A549 (cell line): ENCODE measurements at regions not wholly inside any gene's neighbourhood (a gene's known extent, or its start where the extent isn't known, plus 50 kb on each side); places are given as distances from the start of the nearest gene placed in this dataset.

Source experiments
- ATAC-seq, 2 experiments: fragments of 200-7000 bp in 1 of 2; fragments of >200 bp in 1 of 2; cut with Nextera tagmentation in 1 of 2; cut with Tn5 transposase in 1 of 2; 3 replicates each; pipeline versions ENCODE4 v1.8.0 to v1.9.1; 2018 to 2020; ENCODE audit warnings: mild to moderate bottlenecking in 1 of 2, moderate library complexity in 1 of 2
- CTCF ChIA-PET: fragments of 300-600 bp; sonication (Branson Sonifier 250); formaldehyde crosslinking; extraction: SDS; loops from one replicate; lab custom pipeline; 2021; ENCODE audit warnings: antibody characterized with exemption, inconsistent platforms; lab: Yijun Ruan, JAX
- POLR2A ChIA-PET: fragments of 350-600 bp; formaldehyde crosslinking; extraction: SDS; loops from one replicate; lab custom pipeline; 2021; ENCODE audit warnings: antibody characterized with exemption, inconsistent platforms; lab: Yijun Ruan, JAX
- DNase-seq, 2 experiments: peaks; one replicate each; pipeline versions ENCODE4 v3.0.0 to v3.0.0-alpha.2; 2011 to 2016; ENCODE audit warnings: low read depth in 1 of 2, low spot score in 1 of 2
- FAIRE-seq: peaks from 2 replicates; lab custom pipeline; 2011; peaks lifted over from hg19 to GRCh38; lab: Jason Lieb, UNC
- H3K27ac ChIP-seq, 2 experiments: fragments of >200 bp; sonication (Bioruptor Twin); formaldehyde crosslinking; 3 replicates each; pipeline ENCODE4 v1.5.1; 2016 to 2017
- H3K4me1 ChIP-seq: fragments of >200 bp; sonication (Bioruptor Twin); formaldehyde crosslinking; 3 replicates; pipeline ENCODE4 v1.6.1; 2016
- H3K4me2 ChIP-seq: fragments of >200 bp; sonication (Bioruptor Twin); formaldehyde crosslinking; 3 replicates; pipeline ENCODE4 v1.6.1; 2016
- H3K4me3 ChIP-seq: fragments of >200 bp; sonication (Bioruptor Twin); formaldehyde crosslinking; 3 replicates; pipeline ENCODE4 v1.5.1; 2016
- H3K9me3 ChIP-seq: fragments of >200 bp; sonication (Bioruptor Twin); formaldehyde crosslinking; 3 replicates; pipeline ENCODE4 v1.6.1; 2016
- ATOH8 ChIP-seq: fragments of 250-450 bp; sonication (Bioruptor Pico); IDR thresholded peaks from 2 replicates; pipeline ENCODE4 v1.5.0; 2020; ENCODE audit warnings: low read depth, mild to moderate bottlenecking, moderate library complexity
- BHLHE40 ChIP-seq: IDR thresholded peaks from 2 replicates; pipeline ENCODE4 v1.6.1; 2012; ENCODE audit warnings: low read depth, low read length, inconsistent platforms
- CBX2 ChIP-seq: fragments of 200-600 bp; sonication (generic); IDR thresholded peaks from 2 replicates; pipeline ENCODE4 v1.6.1; 2016; ENCODE audit warnings: low read depth, mild to moderate bottlenecking, borderline replicate concordance
- CHD4 ChIP-seq: fragments of 200-600 bp; sonication (generic); IDR thresholded peaks from 2 replicates; pipeline ENCODE4 v1.6.1; 2016; ENCODE audit warnings: antibody characterized with exemption, mild to moderate bottlenecking, borderline replicate concordance
- CTCF ChIP-seq: fragments of >200 bp; sonication (Bioruptor Twin); formaldehyde crosslinking; IDR thresholded peaks from 3 replicates; pipeline ENCODE4 v1.5.1; 2016
- EHF ChIP-seq: fragments of 250-450 bp; sonication (Bioruptor Pico); IDR thresholded peaks from 2 replicates; pipeline ENCODE4 v1.5.0; 2020; ENCODE audit warnings: mild to moderate bottlenecking
- EP300 ChIP-seq, 2 experiments: fragments of >200 bp; sonication (Bioruptor Twin); formaldehyde crosslinking; IDR thresholded peaks; 2 replicates in 1 of 2; 3 replicates in 1 of 2; pipeline ENCODE4 v1.6.1; 2016 to 2017
- ESRRA ChIP-seq: fragments of 150-350 bp; IDR thresholded peaks from 2 replicates; pipeline ENCODE4 v1.6.1; 2014; ENCODE audit warnings: mild to moderate bottlenecking, low read length, borderline replicate concordance
- FOSB ChIP-seq: fragments of 250-450 bp; sonication (Bioruptor Pico); IDR thresholded peaks from 2 replicates; pipeline ENCODE4 v1.5.0; 2020; ENCODE audit warnings: mild to moderate bottlenecking, moderate library complexity
- FOSL2 ChIP-seq, 2 experiments: fragments of 450-650 bp in 1 of 2; fragments of >200 bp in 1 of 2; sonication (Bioruptor Twin) in 1 of 2; formaldehyde crosslinking; IDR thresholded peaks; 2 replicates each; pipeline versions ENCODE4 v1.5.0 to v1.6.1; 2016 to 2020; ENCODE audit warnings: mild to moderate bottlenecking in 1 of 2, moderate library complexity in 1 of 2
- GATA3 ChIP-seq: IDR thresholded peaks from 2 replicates; pipeline ENCODE4 v1.6.1; 2012; ENCODE audit warnings: borderline replicate concordance
- HDAC2 ChIP-seq: fragments of 200-600 bp; sonication (generic); IDR thresholded peaks from 2 replicates; pipeline ENCODE4 v1.6.1; 2016
- HEYL ChIP-seq: fragments of 250-450 bp; sonication (Bioruptor Pico); IDR thresholded peaks from 2 replicates; pipeline ENCODE4 v1.8.0; 2021; ENCODE audit warnings: mild to moderate bottlenecking, moderate library complexity
- HOXB5 ChIP-seq: fragments of 250-450 bp; sonication (Bioruptor Pico); IDR thresholded peaks from 2 replicates; pipeline ENCODE4 v1.5.0; 2020; ENCODE audit warnings: mild to moderate bottlenecking, moderate library complexity
- JUN ChIP-seq, 2 experiments: fragments of >200 bp; sonication (Bioruptor Twin); formaldehyde crosslinking; IDR thresholded peaks; 2 replicates in 1 of 2; 3 replicates in 1 of 2; pipeline ENCODE4 v1.6.1; 2016 to 2017
- JUNB ChIP-seq: fragments of >200 bp; sonication (Bioruptor Twin); formaldehyde crosslinking; IDR thresholded peaks from 2 replicates; pipeline ENCODE4 v1.6.1; 2016
- MAFK ChIP-seq: fragments of 450-650 bp; IDR thresholded peaks from 2 replicates; pipeline ENCODE4 v1.6.1; 2014; ENCODE audit not compliant: partially characterized antibody
- MYC ChIP-seq: IDR thresholded peaks from 2 replicates; pipeline ENCODE4 v1.6.1; 2012; ENCODE audit warnings: mild to moderate bottlenecking, inconsistent platforms, low read length, improper control_type of control experiment, borderline replicate concordance
- NR3C1 ChIP-seq: fragments of >200 bp; sonication (Bioruptor Twin); formaldehyde crosslinking; IDR thresholded peaks from 3 replicates; pipeline ENCODE4 v1.6.1; 2017
- PHF8 ChIP-seq: fragments of 200-600 bp; sonication (generic); IDR thresholded peaks from 2 replicates; pipeline ENCODE4 v1.6.1; 2016; ENCODE audit warnings: low read depth, mild to moderate bottlenecking, antibody characterized with exemption, moderate library complexity, borderline replicate concordance
- POLR2AphosphoS2 ChIP-seq: conservative IDR thresholded peaks from 2 replicates; pipeline ENCODE4 v1.6.1; 2012; ENCODE audit warnings: low read length, improper control_type of control experiment, inconsistent platforms
- RAD21 ChIP-seq, 2 experiments: fragments of >200 bp in 1 of 2; sonication (Bioruptor Twin) in 1 of 2; formaldehyde crosslinking in 1 of 2; IDR thresholded peaks in 1 of 2; conservative IDR thresholded peaks in 1 of 2; 2 replicates in 1 of 2; 3 replicates in 1 of 2; pipeline ENCODE4 v1.6.1; 2012 to 2018; ENCODE audit warnings: inconsistent platforms in 1 of 2
- RARB ChIP-seq: fragments of 250-450 bp; sonication (Bioruptor Pico); IDR thresholded peaks from 2 replicates; pipeline ENCODE4 v1.8.0; 2021; ENCODE audit warnings: mild to moderate bottlenecking, moderate library complexity
- RFX5 ChIP-seq: fragments of 450-650 bp; IDR thresholded peaks from 2 replicates; pipeline ENCODE4 v1.7.1; 2014; ENCODE audit warnings: antibody characterized with exemption, mild to moderate bottlenecking, moderate library complexity
- TFCP2L1 ChIP-seq: fragments of 250-450 bp; sonication (Bioruptor Pico); IDR thresholded peaks from 2 replicates; pipeline ENCODE4 v1.5.0; 2021; ENCODE audit warnings: mild to moderate bottlenecking
- USF2 ChIP-seq: fragments of 450-650 bp; IDR thresholded peaks from 2 replicates; pipeline ENCODE4 v1.6.1; 2014; ENCODE audit warnings: antibody characterized with exemption
- ZNF302 ChIP-seq: fragments of 250-450 bp; sonication (Bioruptor Pico); IDR thresholded peaks from 2 replicates; pipeline ENCODE4 v1.9.0; 2021; ENCODE audit warnings: inconsistent platforms, mild to moderate bottlenecking, moderate library complexity
- WGBS: methylation state at CpG from one replicate; pipeline ENCODE4 v1.1.6; 2017; ENCODE audit errors: missing lambda C conversion rate; 5-methylcytosine and 5-hydroxymethylcytosine counted together
- TF ChIP-seq, protein P1 (sequence below): IDR thresholded peaks from 2 replicates; pipeline ENCODE4 v1.6.1; 2012
- TF ChIP-seq, protein P2 (sequence below): fragments of >200 bp; sonication (Bioruptor Twin); formaldehyde crosslinking; IDR thresholded peaks from 3 replicates; pipeline ENCODE4 v1.6.1; 2016
- TF ChIP-seq, protein P3 (sequence below): IDR thresholded peaks from 2 replicates; pipeline ENCODE4 v1.6.1; 2012; ENCODE audit warnings: low read depth, borderline replicate concordance

- DNase-seq (no peak), FAIRE-seq (no peak), ATAC-seq (no peak)
- POLR2A ChIA-PET, result no interaction called here
- H3K4me2 ChIP-seq, result no peak overlapping the region
- H3K4me1 ChIP-seq, result no peaks in the 10 kb centered on the region
- H3K9me3 ChIP-seq, result no peaks in the 10 kb centered on the region
- TF ChIP-seq ZNF302, result no peak
- no peak for TF ChIP-seq GATA3
- no peak for TF ChIP-seq CTCF
- TF ChIP-seq JUN (IDR thresholded peaks at IDR 0.05), result no peak
- TF ChIP-seq TFCP2L1 (CRISPR knock-in tag), result no peak
- TF ChIP-seq RARB (CRISPR knock-in tag), result no peak
- TF ChIP-seq PHF8, result no peak
- no peak for TF ChIP-seq POLR2AphosphoS2
- no peak for TF ChIP-seq BHLHE40
- TF ChIP-seq, protein P1, sequence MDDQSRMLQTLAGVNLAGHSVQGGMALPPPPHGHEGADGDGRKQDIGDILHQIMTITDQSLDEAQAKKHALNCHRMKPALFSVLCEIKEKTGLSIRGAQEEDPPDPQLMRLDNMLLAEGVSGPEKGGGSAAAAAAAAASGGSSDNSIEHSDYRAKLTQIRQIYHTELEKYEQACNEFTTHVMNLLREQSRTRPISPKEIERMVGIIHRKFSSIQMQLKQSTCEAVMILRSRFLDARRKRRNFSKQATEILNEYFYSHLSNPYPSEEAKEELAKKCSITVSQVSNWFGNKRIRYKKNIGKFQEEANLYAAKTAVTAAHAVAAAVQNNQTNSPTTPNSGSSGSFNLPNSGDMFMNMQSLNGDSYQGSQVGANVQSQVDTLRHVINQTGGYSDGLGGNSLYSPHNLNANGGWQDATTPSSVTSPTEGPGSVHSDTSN, result no peak
- TF ChIP-seq CBX2, result no peak
- TF ChIP-seq RAD21 (conservative IDR thresholded peaks at IDR 0.05 in 1 of 2, IDR thresholded peaks at IDR 0.05 in 1 of 2), result no peak
- TF ChIP-seq, protein P2, sequence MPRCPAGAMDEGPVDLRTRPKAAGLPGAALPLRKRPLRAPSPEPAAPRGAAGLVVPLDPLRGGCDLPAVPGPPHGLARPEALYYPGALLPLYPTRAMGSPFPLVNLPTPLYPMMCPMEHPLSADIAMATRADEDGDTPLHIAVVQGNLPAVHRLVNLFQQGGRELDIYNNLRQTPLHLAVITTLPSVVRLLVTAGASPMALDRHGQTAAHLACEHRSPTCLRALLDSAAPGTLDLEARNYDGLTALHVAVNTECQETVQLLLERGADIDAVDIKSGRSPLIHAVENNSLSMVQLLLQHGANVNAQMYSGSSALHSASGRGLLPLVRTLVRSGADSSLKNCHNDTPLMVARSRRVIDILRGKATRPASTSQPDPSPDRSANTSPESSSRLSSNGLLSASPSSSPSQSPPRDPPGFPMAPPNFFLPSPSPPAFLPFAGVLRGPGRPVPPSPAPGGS, result no peak
- no peak for TF ChIP-seq NR3C1
- TF ChIP-seq USF2, result no peak
- no peak for TF ChIP-seq CHD4
- 8% methylated on average over 1 of the region's 1 CpG for WGBS
- H3K27ac ChIP-seq, result no peak overlapping the region
- CTCF ChIA-PET, result no interaction called here
- H3K4me3 ChIP-seq, result no peak overlapping the region
Measured at GRCh38 chr12:90829044-90829443, 125.9 kb downstream of the CCER1 start.

- 25% methylated on average over 2 of the region's 2 CpGs for WGBS
- CTCF ChIA-PET, result no interaction called here
- DNase-seq (no peak), FAIRE-seq (no peak)
- Histone ChIP-seq H3K9me3 (no peaks in the 10 kb centered on the region), H3K27ac (no peak overlapping the region), H3K4me1 (no peaks in the 10 kb centered on the region), H3K4me3 (no peak overlapping the region), H3K4me2 (no peak overlapping the region)
- POLR2A ChIA-PET, result no interaction called here
- no peak for TF ChIP-seq HOXB5 (CRISPR knock-in tag)
- TF ChIP-seq ATOH8 (CRISPR knock-in tag), result no peak
- TF ChIP-seq FOSL2 (IDR thresholded peaks at IDR 0.05), result no peak
- TF ChIP-seq FOSL2 (CRISPR knock-in tag; IDR thresholded peaks at IDR 0.05), result no peak
- no peak for TF ChIP-seq RFX5
- TF ChIP-seq RARB (CRISPR knock-in tag), result no peak
- no peak for TF ChIP-seq BHLHE40
- TF ChIP-seq ESRRA, result no peak
- TF ChIP-seq HEYL, result no peak
- TF ChIP-seq EHF, result no peak
- TF ChIP-seq, protein P3, sequence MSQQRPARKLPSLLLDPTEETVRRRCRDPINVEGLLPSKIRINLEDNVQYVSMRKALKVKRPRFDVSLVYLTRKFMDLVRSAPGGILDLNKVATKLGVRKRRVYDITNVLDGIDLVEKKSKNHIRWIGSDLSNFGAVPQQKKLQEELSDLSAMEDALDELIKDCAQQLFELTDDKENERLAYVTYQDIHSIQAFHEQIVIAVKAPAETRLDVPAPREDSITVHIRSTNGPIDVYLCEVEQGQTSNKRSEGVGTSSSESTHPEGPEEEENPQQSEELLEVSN, result no peak
- no peak for TF ChIP-seq EP300 (IDR thresholded peaks at IDR 0.05)
- no peak for TF ChIP-seq MYC
- TF ChIP-seq MAFK, result no peak
- TF ChIP-seq FOSB (CRISPR knock-in tag), result no peak
- TF ChIP-seq HDAC2, result no peak
- TF ChIP-seq PHF8, result no peak
- TF ChIP-seq, protein P2, result no peak
- TF ChIP-seq JUNB, result no peak
- TF ChIP-seq, all 56 proteins: peak for 0
- no peak for ATAC-seq
Measured at GRCh38 chr12:90828621-90829020, 126.4 kb downstream of the CCER1 start.
